ENCODE measurements at regions not wholly inside any gene's neighbourhood (a gene's known extent, or its start where the extent isn't known, plus 50 kb on each side); places are given as distances from the start of the nearest gene placed in this dataset.

DNA sequence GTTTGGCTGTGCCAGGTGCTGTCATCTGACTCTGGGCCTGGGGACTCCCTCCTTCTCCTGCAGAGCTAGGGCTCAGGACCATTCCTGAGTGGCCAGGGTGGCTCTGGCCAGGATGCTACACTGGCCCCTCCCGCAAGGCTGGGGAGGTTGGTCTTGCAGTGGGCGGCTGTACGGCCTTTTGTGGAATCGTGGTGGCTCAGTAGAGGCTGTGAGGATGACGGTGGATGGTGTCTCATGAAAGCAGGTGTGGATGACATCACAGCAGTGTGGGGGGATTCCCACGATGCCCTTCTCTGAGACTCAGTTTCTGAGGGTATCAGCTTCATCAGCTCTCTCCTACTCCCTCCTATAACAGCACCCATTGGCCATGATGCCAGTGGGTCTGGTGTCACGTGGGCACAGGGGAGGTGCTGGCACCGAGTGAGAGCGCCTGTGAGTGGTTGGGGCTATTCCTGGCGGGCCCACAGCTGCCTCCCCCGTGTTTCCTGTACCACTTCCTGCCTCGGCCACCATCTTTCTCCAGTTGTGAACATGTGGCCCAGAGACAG, 144.2 kb upstream of the HDAC4 start:
- no peak for DNase-seq
- Histone ChIP-seq H3K4me1 (ENCODE audit: control insufficient read depth in 1 of 2, insufficient read depth in 2 of 2, low read length in 2 of 2) (no peaks in the 10 kb centered on the region), H3K9me3 (replicated peaks in 1 of 2; ENCODE audit: control insufficient read depth in 1 of 2, insufficient read depth in 1 of 2, low read length in 2 of 2) (no peaks in the 10 kb centered on the region), H3K79me2 (ENCODE audit: insufficient read depth, low read length) (no peaks in the 10 kb centered on the region), H4K20me1 (ENCODE audit: insufficient read depth, low read length) (no peaks in the 10 kb centered on the region), H3K36me3 (replicated peaks in 1 of 2; ENCODE audit: control insufficient read depth in 1 of 2, insufficient read depth in 2 of 2, low read length in 2 of 2) (no peaks in the 10 kb centered on the region), H3K9ac (ENCODE audit: insufficient read depth, low read length, poor library complexity, severe bottlenecking) (no peak overlapping the region), H2AFZ (ENCODE audit: insufficient read depth, low read depth, low read length, poor library complexity, severe bottlenecking) (no peak overlapping the region), H3K27ac (ENCODE audit: low read depth in 1 of 2, low read length in 2 of 2) (no peak overlapping the region), H3K4me2 (replicated peaks; ENCODE audit: extremely low read depth, low read length, poor library complexity, severe bottlenecking) (no peak overlapping the region), H3K27me3 (ENCODE audit: control insufficient read depth in 2 of 2, insufficient read depth in 2 of 2, low read length in 2 of 2) (no peaks in the 10 kb centered on the region), H3K4me3 (replicated peaks in 1 of 3; ENCODE audit: low read depth in 2 of 3, low read length in 3 of 3) (no peak overlapping the region)
- Mint-ChIP-seq H3K36me3 (no peaks in the 10 kb centered on the region), H3K27ac (peak overlapping the region in 1 of 7 donors; percentile 37), H3K4me3 (no peak overlapping the region), H3K27me3 (ENCODE audit: low read depth in 3 of 3) (peaks cover 17 to 41% (median 24%) of the 10 kb centered on the region in 3 donors), H3K4me1 (peaks cover 2% of the 10 kb centered on the region), H3K9me3 (peaks cover 0 to 15% (median 6%) of the 10 kb centered on the region in 7 donors)
- WGBS (ENCODE audit: insufficient coverage), result 28% methylated on average over 4 of the region's 12 CpGs
- TF ChIP-seq, protein P1, sequence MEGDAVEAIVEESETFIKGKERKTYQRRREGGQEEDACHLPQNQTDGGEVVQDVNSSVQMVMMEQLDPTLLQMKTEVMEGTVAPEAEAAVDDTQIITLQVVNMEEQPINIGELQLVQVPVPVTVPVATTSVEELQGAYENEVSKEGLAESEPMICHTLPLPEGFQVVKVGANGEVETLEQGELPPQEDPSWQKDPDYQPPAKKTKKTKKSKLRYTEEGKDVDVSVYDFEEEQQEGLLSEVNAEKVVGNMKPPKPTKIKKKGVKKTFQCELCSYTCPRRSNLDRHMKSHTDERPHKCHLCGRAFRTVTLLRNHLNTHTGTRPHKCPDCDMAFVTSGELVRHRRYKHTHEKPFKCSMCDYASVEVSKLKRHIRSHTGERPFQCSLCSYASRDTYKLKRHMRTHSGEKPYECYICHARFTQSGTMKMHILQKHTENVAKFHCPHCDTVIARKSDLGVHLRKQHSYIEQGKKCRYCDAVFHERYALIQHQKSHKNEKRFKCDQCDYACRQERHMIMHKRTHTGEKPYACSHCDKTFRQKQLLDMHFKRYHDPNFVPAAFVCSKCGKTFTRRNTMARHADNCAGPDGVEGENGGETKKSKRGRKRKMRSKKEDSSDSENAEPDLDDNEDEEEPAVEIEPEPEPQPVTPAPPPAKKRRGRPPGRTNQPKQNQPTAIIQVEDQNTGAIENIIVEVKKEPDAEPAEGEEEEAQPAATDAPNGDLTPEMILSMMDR (IDR thresholded peaks at IDR 0.05), result no peak
- intact Hi-C loops (cut with micrococcal nuclease), result no loop called here

DNA sequence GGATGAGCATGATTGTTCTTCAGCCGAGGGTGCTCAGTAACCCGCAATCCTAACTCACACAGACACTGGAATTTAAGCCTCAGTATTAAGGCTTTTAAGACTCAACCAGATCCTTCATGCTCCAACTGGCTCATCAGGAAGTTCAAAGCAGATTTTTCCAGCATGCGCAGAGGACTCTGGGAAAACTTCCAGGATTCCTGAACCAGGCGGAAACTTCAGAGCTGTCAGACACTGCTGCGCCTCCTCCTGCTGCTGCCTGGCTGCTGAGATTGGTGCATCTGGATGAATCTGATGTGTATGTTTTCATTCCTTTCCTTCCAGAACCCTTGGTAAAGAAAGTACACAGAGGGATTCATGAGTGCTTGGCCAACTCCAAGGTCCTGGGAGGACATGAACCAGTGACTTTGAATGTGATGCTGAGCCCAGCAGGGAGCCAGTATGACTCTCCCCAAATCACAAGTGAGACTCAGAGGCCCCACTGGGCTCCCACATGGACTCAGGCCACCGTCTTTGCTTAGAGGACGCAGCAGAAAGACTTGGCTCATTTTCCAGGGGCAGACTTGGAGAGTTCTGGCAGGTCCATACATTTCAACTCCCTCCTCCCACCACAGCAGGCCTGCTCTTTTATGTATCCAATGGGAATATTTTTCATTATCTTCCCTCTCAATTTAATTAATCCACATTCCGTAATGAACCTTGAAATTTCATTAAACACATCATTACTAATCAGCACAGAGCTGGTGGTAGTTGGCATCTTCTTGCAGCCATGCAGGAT, 143.5 kb upstream of the HDAC4 start:
- TF ChIP-seq, protein P1 (IDR thresholded peaks at IDR 0.05), result no peak
- no peak overlapping the region for H3K27ac Mint-ChIP-seq
- peaks cover 2% of the 10 kb centered on the region for H3K4me1 Mint-ChIP-seq
- Histone ChIP-seq H3K4me3 (replicated peaks in 1 of 3; ENCODE audit: low read depth in 2 of 3, low read length in 3 of 3) (no peak overlapping the region), H3K9ac (ENCODE audit: insufficient read depth, low read length, poor library complexity, severe bottlenecking) (no peak overlapping the region), H3K4me1 (ENCODE audit: control insufficient read depth in 1 of 2, insufficient read depth in 2 of 2, low read length in 2 of 2) (no peaks in the 10 kb centered on the region), H3K79me2 (ENCODE audit: insufficient read depth, low read length) (no peaks in the 10 kb centered on the region), H3K36me3 (replicated peaks in 1 of 2; ENCODE audit: control insufficient read depth in 1 of 2, insufficient read depth in 2 of 2, low read length in 2 of 2) (no peaks in the 10 kb centered on the region), H3K27ac (ENCODE audit: low read depth in 1 of 2, low read length in 2 of 2) (no peak overlapping the region), H3K27me3 (ENCODE audit: control insufficient read depth in 2 of 2, insufficient read depth in 2 of 2, low read length in 2 of 2) (no peaks in the 10 kb centered on the region), H3K9me3 (replicated peaks in 1 of 2; ENCODE audit: control insufficient read depth in 1 of 2, insufficient read depth in 1 of 2, low read length in 2 of 2) (no peaks in the 10 kb centered on the region), H2AFZ (ENCODE audit: insufficient read depth, low read depth, low read length, poor library complexity, severe bottlenecking) (no peak overlapping the region), H4K20me1 (ENCODE audit: insufficient read depth, low read length) (no peaks in the 10 kb centered on the region), H3K4me2 (replicated peaks; ENCODE audit: extremely low read depth, low read length, poor library complexity, severe bottlenecking) (no peak overlapping the region)
- WGBS (ENCODE audit: insufficient coverage), result 100% methylated on average over 7 of the region's 8 CpGs
- peaks cover 0 to 13% (median 6%) of the 10 kb centered on the region in 7 donors for H3K9me3 Mint-ChIP-seq
- H3K27me3 Mint-ChIP-seq (ENCODE audit: low read depth in 3 of 3), result peaks cover 13 to 39% (median 21%) of the 10 kb centered on the region in 3 donors
- no peaks in the 10 kb centered on the region for H3K36me3 Mint-ChIP-seq
- DNase-seq, result no peak
- no peak overlapping the region for H3K4me3 Mint-ChIP-seq
- intact Hi-C loops (cut with micrococcal nuclease), result no loop called here
